ENCODE measurements at regions not wholly inside any gene's neighbourhood (a gene's known extent, or its start where the extent isn't known, plus 50 kb on each side); places are given as distances from the start of the nearest gene placed in this dataset.

DNA sequence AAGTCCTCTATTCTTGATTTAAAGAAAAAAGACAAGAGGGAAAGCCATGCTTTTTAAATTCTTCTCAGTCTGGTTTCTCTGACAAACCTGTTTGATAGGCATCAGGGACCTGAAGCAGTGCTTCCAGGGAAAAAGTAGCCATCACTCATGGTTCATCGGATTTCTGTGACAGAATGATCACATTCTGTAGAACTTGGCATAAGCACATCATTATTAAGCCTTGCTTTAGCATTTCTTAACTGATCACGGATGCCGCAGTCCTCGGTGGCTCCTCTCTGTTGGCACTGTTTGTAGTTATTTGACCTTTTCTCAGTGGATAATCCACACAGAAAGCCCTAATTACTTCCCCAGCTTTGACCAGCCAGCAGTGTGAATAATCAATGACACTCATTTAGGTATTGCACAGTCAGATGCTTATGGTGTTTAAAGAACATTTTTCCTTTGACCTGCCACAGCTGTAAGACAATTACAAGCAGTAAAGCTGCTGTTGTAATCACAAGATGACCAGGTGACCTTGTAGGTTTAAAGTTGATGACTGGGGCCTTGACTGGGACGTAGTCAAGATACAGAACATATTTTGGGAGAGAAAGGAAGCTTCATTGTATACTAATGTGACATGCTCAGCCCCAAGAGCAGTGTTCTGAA is 64.4 kb upstream of the SKAP2 start:
- TF ChIP-seq, protein P1, sequence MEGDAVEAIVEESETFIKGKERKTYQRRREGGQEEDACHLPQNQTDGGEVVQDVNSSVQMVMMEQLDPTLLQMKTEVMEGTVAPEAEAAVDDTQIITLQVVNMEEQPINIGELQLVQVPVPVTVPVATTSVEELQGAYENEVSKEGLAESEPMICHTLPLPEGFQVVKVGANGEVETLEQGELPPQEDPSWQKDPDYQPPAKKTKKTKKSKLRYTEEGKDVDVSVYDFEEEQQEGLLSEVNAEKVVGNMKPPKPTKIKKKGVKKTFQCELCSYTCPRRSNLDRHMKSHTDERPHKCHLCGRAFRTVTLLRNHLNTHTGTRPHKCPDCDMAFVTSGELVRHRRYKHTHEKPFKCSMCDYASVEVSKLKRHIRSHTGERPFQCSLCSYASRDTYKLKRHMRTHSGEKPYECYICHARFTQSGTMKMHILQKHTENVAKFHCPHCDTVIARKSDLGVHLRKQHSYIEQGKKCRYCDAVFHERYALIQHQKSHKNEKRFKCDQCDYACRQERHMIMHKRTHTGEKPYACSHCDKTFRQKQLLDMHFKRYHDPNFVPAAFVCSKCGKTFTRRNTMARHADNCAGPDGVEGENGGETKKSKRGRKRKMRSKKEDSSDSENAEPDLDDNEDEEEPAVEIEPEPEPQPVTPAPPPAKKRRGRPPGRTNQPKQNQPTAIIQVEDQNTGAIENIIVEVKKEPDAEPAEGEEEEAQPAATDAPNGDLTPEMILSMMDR (conservative IDR thresholded peaks at IDR 0.05; ENCODE audit: low read depth, low read length) = no peak
- TF ChIP-seq EZH2 (IDR thresholded peaks at IDR 0.05; ENCODE audit: low read length, unreplicated experiment) (no peak), EZH2phosphoT487 (IDR thresholded peaks at IDR 0.05; ENCODE audit: borderline replicate concordance, low read length) (no peak)

Measured in PC-3 (cell line).